ENCODE measurements at regions not wholly inside any gene's neighbourhood (a gene's known extent, or its start where the extent isn't known, plus 50 kb on each side); places are given as distances from the start of the nearest gene placed in this dataset.
"Not testable (repeated sequence)": the region's sequence is repeated elsewhere in the genome, so short reads cannot be mapped to it uniquely, and the experiment has no call there.

GRCh38 chr14:54230645-54231044 lies 166.2 kb upstream of the CDKN3 start:
- no peak for DNase-seq (ENCODE audit: low read depth in 4 of 4, low spot score in 2 of 4)

GRCh38 chr14:54232735-54233134 lies 164.1 kb upstream of the CDKN3 start:
- DNase-seq (ENCODE audit: low read depth in 4 of 4, low spot score in 2 of 4), result no peak

GRCh38 chr14:54241517-54241916 lies 155.3 kb upstream of the CDKN3 start:
- no peak for DNase-seq (ENCODE audit: low read depth in 4 of 4, low spot score in 2 of 4)

GRCh38 chr14:54251356-54251755 lies 145.5 kb upstream of the CDKN3 start:
- no peak for DNase-seq (ENCODE audit: low read depth in 4 of 4, low spot score in 2 of 4)

GRCh38 chr14:54252072-54252730 lies 144.6 kb upstream of the CDKN3 start:
- DNase-seq (ENCODE audit: low read depth in 4 of 4, low spot score in 2 of 4), result no peak

GRCh38 chr14:54253195-54253947 lies 143.4 kb upstream of the CDKN3 start:
- no peak for DNase-seq (ENCODE audit: low read depth in 4 of 4, low spot score in 2 of 4)

- DNase-seq (ENCODE audit: low read depth in 4 of 4, low spot score in 2 of 4), result no peak
Observed at GRCh38 chr14:54256156-54256555, 140.7 kb upstream of the CDKN3 start.

GRCh38 chr14:54257424-54257823 lies 139.4 kb upstream of the CDKN3 start:
- DNase-seq (ENCODE audit: low read depth in 4 of 4, low spot score in 2 of 4), result no peak

- DNase-seq (ENCODE audit: low read depth in 4 of 4, low spot score in 2 of 4), result no peak
Observed at GRCh38 chr14:54258382-54258781, 138.4 kb upstream of the CDKN3 start.

- no peak for DNase-seq (ENCODE audit: low read depth in 4 of 4, low spot score in 2 of 4)
Observed at GRCh38 chr14:54259821-54260220, 137.0 kb upstream of the CDKN3 start.

- DNase-seq (ENCODE audit: low read depth in 4 of 4, low spot score in 2 of 4), result no peak
Observed at GRCh38 chr14:54261283-54261682, 135.5 kb upstream of the CDKN3 start.

- not testable (repeated sequence) for DNase-seq (ENCODE audit: low read depth in 4 of 4, low spot score in 2 of 4)
Observed at GRCh38 chr14:54266616-54267015, 130.2 kb upstream of the CDKN3 start.

GRCh38 chr14:54267172-54267571 lies 129.6 kb upstream of the CDKN3 start:
- no peak for DNase-seq (ENCODE audit: low read depth in 4 of 4, low spot score in 2 of 4)

GRCh38 chr14:54275997-54276725 lies 120.6 kb upstream of the CDKN3 start:
- DNase-seq (ENCODE audit: low read depth in 4 of 4, low spot score in 2 of 4), result no peak

GRCh38 chr14:54278087-54278486 lies 118.7 kb upstream of the CDKN3 start:
- no peak for DNase-seq (ENCODE audit: low read depth in 4 of 4, low spot score in 2 of 4)

- DNase-seq (ENCODE audit: low read depth in 4 of 4, low spot score in 2 of 4), result no peak
Observed at GRCh38 chr14:54278665-54279295, 118.0 kb upstream of the CDKN3 start.

- no peak for DNase-seq (ENCODE audit: low read depth in 4 of 4, low spot score in 2 of 4)
Observed at GRCh38 chr14:54282849-54283248, 114.0 kb upstream of the CDKN3 start.

GRCh38 chr14:54285030-54285429 lies 111.8 kb upstream of the CDKN3 start:
- DNase-seq (ENCODE audit: low read depth in 4 of 4, low spot score in 2 of 4), result no peak

GRCh38 chr14:54291491-54292191 lies 105.2 kb upstream of the CDKN3 start:
- no peak for DNase-seq (ENCODE audit: low read depth in 4 of 4, low spot score in 2 of 4)

- DNase-seq (ENCODE audit: low read depth in 4 of 4, low spot score in 2 of 4), result no peak
Observed at GRCh38 chr14:54294802-54295201, 102.0 kb upstream of the CDKN3 start.

All from left renal cortex interstitium (tissue), 4 donors.